HG03097 (cell line): ENCODE measurements at regions not wholly inside any gene's neighbourhood (a gene's known extent, or its start where the extent isn't known, plus 50 kb on each side); places are given as distances from the start of the nearest gene placed in this dataset.
"Not testable (repeated sequence)": the region's sequence is repeated elsewhere in the genome, so short reads cannot be mapped to it uniquely, and the experiment has no call there.

Source experiments
- ATAC-seq: cut with Tn5 transposase; IDR thresholded peaks from one replicate; pipeline ENCODE4 v1.9.1; 2021; ENCODE audit not compliant: unreplicated experiment, low FRiP score

DNA sequence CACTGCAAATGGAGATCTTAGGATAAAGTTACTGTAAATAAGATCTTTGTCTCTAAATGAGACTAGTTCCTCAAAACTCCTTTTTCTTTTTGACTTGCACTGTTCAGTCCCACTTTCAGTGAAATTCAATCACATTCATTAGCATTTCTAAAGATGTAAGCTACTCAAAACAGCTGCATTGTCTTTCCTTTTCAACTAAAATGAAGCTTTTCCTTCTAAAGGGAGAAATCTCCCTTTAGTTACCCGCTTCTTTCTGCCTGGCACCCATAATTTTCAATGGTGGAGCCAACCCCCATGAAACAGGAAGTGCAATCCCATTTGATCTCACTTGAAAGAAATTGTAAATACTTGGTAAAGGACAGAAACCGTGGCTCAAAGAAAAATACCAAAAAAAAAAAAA, 387.4 kb upstream of the PKN2 start:
- no peak for ATAC-seq

DNA sequence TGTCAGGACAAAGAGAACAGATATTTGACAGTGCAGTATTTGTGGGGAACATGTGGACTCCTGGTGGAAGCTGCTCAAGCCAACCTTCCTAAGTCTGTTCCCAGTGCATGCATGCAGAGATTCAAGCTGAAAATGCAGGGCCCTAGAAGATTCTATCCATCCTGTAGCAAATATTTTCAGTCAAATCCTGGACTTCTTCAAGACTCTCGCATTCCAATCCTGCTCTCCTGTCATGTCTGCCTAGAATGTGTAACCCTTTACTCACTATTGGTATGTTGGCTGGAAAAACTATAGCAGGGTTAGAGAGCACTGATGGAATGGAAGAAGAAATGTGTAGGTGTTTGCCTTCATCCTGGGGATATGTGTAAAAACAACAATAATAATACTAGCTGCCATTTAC, 385.6 kb upstream of the PKN2 start:
- ATAC-seq = no peak

DNA sequence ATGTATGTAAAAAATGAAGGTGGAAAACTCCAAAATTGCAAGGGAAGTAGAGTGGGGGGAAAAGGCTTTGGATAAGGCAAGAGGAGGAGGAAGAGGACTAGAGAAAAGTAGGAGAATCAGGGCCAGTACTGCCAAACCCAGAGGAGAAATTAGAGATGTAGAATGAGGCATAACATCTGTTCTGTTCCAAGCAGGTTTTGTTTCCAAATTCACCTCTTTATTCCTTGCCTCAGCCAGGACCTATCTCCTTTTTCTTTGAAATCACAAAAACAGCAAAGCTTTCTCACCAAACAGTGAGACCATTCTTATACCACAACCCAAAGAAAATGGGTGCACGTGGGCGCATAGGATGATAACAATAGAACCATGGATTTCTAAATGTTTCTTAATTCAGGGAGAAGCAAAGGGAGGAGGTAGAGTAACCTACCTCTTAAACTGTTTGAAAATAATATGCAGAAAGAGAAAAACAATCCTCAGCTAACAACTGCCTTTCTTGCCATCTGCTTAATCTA, 383.3 kb upstream of the PKN2 start:
- no peak for ATAC-seq

DNA sequence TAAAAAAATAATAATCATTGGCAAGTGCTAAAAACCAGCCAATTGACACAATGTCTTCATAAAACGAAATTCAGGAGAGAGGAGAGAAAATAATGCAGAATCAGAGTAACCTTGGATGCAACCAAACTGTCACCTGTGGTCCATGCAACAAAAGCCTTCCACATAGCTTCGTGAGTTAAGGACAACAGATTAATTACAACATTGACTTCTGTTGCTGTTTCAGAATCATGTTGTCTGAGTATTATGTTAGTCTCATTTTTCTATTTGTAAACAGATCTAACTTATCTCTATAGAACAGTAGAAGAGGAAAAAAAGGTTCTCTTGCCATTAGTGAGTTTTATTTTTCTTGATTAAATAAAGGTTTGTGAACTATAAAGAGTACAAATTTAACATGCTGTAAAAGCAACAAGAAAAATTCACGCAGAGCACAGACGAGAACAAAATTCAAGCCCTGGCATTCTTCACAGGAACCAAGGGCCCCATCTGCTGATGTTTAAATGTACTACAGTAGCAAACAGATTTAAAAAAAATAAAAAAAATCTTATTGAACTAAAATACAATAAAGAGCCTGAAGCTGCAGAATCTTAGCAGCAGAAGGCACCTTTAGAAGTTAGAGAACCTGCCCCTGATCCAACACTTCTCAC, 381.1 kb upstream of the PKN2 start:
- no peak for ATAC-seq

DNA sequence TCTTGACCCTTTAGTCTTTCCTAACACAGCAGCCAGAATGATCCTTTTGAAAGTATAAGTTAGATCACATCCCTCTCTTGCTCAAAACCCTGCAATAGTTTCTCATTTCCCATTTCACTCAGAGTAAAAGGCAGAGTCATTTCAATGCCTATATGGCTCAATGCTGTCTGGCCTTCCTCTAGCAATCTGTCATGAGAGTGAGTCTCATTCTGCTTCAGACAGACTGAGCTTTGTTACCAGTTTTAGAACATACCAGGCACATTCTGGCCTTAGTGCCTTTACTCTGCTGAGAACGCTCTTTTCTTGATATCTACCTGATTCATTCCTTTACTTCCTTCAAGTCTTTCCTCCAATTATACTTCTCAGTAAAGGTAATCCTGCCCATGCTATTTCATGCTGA, 372.8 kb upstream of the PKN2 start:
- no peak for ATAC-seq

DNA sequence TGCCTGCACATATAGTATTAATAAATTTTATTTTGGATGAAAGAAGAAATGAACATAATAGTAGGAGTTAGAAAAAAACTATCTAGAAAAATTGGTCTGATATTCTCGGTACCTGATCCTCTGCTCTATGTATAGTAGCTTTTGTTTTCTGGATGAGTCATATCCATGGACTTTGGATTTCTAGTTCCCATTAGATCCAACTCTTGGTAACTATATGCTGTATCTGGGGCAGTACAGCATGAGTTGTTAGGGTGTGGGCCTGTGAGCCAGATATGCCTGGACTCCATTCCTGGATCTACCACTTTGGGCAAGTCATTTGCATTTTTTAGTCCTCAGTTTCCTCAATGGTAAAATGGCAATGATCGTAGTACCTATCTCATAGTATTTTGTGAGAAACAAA, 372.2 kb upstream of the PKN2 start:
- no peak for ATAC-seq

DNA sequence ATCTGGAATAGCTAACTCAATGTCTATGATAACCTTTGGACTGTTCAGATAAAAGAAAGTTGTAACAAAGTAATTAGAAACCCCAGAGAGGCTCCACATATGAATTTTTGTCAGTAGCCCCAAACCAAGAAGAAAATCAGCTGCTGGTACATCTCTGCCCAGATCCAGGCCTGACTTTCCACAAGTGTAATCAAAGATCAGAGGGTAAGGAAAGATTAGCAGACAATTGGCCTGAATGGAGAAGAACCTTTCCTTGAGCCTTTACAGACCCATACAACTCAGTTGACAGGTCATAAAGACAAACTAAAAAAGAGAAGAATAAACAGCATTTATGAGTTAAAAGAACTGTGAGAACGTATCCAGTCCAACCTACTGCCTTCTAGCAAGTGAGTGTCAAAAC, 366.7 kb upstream of the PKN2 start:
- no peak for ATAC-seq

DNA sequence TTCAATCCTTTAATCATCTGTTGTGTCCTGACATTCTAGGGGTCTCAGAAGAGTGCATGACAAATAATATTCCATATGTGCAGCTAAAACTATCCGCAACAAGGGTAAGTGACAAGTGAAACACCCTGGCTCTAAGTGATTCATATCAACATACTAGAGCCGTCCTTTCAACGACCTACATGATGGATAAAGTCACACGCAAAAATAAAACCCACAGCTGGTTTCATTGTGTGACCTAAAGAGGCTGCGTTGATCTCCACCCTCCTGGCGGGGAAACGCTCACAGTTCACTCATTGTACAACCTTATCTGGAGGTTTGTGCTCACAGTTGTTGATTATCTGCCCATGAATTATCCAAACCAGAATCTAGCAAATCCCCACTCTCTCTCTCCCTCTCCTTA, 365.3 kb upstream of the PKN2 start:
- no peak for ATAC-seq

DNA sequence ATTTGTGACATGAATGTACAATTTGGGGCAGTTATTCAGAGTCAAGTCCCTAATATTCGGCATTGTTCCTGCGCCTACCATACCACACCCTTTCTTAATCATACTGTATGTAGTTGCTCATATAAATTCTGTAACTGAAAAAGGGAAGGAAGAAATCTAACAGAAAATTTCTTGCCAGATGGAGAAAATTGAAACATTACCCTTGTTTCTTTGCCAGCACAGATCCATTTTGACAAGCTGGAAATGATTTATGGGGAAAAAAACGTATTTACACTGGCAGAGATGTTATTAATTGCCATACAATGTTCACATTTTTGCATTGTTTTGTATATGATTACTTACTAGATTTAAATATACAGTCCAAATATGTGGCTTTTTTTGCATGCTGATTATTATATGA, 363.8 kb upstream of the PKN2 start:
- no peak for ATAC-seq

DNA sequence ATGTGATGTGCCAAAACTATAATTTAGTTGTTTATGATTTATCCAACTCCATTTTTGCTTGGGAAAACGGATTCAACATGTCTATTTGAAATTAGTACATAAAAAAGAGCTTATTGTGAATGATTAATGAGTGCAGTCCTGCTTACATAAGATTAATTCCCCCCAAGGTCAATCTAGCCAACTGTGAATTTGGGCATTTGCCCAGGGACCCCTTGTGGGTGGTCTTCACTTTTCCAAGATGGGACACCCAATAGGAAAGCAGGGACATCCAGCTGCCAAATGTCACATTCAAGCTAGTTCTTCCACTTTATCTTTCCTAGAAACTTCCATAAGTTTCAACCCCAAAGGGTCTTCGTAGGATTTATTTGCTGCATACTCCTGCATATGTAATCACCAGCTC, 362.4 kb upstream of the PKN2 start:
- ATAC-seq = no peak

DNA sequence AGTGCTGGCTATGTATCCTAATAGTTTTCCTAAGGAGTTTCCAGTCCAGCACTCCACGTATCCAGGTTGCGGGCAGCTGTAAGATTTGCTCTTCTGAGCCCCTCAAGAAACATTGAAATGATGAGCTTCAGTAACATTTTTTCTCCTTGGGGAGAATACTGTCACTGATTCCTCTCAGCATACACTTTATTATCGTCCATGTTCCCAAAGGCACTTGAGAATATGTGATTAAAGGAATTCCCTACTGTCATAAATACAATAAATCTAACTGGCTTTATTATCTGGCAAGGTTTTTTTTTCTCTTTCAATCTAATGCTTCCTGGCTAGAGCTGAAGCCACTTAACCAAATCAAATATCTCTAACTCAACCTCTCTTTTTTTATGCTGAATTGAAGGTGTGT, 359.2 kb upstream of the PKN2 start:
- no peak for ATAC-seq

DNA sequence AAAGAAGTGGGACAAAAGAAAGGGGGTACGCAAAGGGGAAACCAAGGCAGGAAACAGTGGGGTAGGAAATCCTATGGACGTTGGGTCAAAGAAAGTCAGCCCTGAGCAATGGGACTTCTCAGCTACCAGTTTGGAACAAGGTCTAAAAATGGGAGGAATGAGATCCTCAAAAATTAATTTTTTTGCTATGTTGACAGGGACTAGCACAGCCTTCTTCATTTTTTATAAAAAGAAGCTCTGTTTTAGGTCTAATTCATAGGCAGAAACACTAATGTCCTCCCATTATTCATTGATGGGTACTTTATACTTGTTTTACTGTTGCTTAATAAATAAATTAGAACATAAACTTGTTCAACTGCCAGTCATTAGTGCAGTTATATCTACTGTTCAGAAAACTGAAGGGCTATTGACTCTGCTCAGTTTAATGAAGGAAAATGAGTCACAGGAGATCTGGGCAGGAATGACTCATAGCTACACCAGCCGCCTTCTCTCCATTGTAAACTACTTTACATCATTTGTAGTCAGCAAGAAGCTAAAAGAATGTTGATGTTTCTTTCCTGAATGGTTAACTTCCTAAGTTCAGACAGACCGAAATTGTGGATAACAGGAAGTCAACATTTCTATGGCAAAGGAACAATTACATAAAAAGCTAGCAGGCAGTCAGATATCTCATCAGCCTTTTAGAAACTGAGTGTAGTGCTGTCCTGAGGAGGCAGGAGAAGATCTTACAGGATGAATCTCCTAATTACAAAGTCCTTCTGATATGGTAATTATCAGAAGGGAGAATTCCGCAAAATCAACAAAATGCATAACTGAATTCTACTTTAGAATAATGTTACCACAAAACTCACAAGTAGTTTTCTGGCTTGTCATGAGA, 356.4 kb upstream of the PKN2 start:
- ATAC-seq = no peak

DNA sequence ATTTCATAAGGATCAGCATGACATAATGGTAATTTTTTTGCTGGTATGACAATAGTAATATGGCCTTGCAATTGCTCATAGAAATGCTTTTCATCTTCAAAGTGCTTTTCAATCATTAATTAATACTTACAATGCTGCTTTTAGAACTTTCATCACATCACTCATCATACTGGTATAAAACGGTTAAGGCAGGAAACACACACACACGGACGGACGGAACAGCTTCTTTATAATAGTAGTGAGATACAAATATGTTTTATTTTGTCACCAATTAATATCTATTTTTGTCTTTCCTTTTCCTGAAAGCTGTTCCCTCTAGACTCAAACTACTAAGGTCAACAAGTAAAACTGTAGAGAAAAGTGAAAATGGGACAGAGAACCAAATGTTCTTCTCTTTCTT, 353.9 kb upstream of the PKN2 start:
- ATAC-seq = no peak

DNA sequence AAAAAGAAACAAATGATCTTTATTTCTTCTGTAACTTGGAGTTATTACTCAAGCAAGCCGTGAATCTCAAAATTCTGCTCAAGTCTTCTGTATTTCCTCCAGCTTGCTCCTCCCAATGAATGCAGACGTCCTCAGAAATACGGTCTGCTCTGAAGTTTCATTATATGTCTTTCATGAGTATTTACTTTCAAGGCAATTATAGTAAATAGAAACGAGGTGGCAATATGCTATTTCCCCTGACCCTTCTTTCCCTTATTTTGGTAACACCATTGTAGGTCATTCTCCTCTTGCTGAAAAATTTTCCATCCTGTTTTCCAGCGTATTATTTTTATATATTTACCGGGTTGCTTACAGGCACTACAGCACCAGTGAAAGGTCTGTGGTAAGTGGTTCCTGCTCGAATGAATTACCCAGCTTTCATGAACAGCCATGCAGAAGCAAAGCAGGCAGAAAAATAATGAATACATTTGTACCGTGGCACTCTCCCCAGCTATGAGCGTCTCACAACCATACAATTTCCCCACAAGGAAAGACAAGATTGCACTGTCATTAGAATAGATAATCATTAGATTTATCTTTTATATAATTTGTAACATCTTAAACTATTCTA, 350.9 kb upstream of the PKN2 start:
- ATAC-seq = no peak

DNA sequence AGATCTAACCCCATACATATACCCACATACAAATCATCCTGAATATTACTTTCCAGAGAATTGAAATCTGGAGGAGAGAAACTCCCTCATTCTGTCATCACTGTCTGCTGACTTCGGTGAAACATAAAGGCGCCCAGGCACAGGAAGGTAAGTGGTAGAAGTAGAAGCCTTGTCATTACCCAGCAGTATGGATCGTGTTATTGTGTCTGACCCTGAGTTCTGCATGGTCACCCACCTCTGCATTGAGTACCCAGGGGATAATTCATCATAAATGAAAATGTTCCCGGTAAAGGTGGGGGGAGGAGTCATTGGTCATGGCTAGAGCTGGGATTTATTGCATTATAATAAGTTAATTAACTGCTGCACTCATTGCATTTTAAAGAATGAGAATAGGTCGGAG, 342.6 kb upstream of the PKN2 start:
- ATAC-seq = no peak

DNA sequence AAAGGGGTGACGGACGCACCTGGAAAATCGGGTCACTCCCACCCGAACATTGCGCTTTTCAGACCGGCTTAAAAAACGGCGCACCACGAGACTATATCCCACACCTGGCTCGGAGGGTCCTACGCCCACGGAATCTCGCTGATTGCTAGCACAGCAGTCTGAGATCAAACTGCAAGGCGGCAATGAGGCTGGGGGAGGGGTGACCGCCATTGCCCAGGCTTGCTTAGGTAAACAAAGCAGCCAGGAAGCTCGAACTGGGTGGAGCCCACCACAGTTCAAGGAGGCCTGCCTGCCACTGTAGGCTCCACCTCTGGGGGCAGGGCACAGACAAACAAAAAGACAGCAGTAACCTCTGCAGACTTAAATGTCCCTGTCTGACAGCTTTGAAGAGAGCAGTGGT, 342.0 kb upstream of the PKN2 start:
- ATAC-seq = not testable (repeated sequence)

DNA sequence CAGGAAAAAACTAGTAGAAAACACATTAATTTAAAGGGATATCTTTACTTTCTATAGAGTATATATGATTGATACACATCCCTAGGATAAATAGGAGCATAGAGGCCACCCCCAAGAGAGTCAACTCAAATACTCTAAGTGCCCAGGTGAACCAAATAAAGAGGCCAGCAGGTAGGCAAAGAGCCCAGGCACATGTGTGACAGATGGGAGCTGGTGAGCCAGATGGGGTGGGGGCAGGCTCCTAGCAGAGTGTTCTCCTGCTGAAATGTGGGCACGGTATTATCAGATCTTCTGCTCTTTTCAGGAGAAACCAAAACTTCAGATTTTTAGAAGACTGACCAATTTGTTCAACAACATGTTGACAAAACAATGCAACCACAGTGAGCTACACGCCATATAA, 333.4 kb upstream of the PKN2 start:
- ATAC-seq = no peak

DNA sequence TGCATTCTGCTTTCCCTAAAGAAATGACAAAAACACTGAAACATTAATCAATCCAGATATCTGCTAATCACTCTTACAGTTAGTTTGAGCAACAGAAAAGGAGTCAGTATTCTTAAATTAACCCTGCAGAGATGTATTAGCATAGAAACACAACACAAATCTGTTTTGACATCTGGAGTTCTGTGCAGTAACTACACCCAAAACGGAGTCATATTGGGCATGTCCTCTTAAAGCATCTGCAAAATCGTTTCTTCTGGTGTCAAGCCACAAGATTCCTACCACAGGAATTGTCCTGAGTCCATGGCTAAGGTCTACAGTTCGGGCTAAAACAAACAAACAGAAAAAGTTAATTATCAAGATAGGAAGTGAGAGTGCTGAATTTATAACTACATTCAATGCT, 332.1 kb upstream of the PKN2 start:
- no peak for ATAC-seq

DNA sequence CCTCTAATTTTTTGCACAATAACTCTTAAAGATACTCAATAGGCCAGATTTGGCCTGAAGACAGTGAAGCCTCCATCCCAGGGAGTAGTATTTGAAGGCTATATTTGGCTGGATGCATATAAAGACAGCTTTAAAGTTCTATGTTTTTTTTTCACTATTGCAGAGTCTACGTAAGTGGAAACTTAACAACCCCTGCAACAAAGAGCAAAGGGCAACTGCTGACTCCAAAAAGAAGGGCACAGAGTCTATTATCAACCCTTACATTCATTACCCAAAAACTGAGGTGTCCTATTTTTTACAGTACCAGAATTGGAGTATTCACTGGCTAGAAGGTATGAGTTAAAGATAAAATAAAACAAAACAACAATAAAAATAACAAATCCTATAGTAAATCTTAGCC, 329.8 kb upstream of the PKN2 start:
- no peak for ATAC-seq

DNA sequence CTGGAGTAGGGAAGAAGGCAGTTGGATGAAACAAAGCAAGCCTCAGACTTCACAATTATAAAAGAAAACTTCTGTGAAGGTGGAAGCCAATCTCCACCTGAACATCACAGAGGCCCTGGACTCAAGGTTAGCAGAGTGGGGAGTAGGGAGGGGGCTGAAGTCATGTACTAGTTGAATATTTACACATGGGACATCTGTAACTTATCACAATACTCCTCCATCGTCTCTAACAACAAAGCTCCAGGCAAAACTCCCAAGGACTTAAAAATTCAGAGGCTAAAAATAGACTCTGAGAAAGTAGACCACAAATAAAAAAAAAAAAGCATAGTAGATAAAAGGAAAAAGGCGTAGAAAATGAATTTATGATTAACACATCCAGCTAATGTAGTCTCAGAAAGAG, 326.3 kb upstream of the PKN2 start:
- no peak for ATAC-seq

DNA sequence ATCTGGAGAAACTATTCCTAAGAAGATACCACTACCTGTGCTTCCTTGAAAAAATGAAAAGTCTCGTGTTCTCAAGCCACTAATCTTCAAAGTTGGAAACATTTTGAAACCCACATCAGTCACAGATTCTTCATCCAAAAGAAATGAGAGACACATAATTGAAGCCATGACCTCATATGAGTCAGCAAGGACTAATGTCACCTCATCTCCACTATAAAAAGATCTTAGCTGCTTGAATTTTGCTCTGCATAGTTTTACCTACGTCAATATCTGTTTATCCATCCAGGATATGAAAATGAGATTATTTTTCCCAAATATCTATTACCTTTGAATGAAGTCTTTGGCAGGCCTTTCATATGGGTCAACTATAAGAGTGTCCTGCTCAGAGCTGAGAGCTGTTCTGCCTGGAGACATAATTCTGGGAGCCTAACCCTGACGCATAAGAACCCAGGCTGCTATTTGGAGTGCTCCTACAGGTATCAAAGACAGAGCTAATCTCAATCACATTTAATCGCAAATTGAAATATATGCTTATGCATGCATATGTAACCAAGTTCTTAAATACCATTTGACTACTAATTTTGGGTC, 312.5 kb upstream of the PKN2 start:
- ATAC-seq = no peak
